ENCODE measurements at regions not wholly inside any gene's neighbourhood (a gene's known extent, or its start where the extent isn't known, plus 50 kb on each side); places are given as distances from the start of the nearest gene placed in this dataset.

DNA sequence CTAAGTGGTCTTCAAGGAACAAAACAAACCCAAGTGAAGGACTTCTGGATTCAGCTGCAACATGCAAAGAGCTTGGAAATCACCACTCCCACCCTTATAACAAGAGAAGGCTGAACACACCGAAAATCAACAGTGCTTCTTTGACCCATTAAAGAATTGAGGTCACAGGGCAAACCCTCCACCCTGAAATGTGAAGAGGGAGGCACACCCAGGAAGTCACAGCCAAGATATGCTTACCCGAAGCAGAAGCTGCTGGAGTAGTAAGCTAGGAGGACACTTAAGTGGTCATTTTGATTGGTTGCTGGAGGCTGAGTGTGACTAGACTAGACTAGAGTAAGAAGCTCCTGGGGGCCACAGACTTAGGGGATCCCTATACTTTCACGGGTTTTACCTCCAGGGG, 188.2 kb upstream of the SSTR4 start:
- Histone ChIP-seq H3K4me3 (ENCODE audit: low read depth in 1 of 3, low read length in 3 of 3) (no peak overlapping the region), H3K27ac (ENCODE audit: low read depth in 1 of 2, low read length in 2 of 2) (no peak overlapping the region), H3K9ac (ENCODE audit: low read depth in 1 of 2, low read length in 2 of 2) (no peak overlapping the region), H3K27me3 (ENCODE audit: control insufficient read depth in 4 of 4, insufficient read depth in 4 of 4, low read length in 3 of 4) (peaks cover 0 to 3% (median 0%) of the 10 kb centered on the region in 4 donors), H3K9me3 (ENCODE audit: control insufficient read depth in 4 of 4, low read length in 3 of 4) (no peaks in the 10 kb centered on the region), H3K4me1 (ENCODE audit: control insufficient read depth in 4 of 4, insufficient read depth in 4 of 4, low read length in 3 of 4) (no peaks in the 10 kb centered on the region), H3K36me3 (ENCODE audit: control insufficient read depth in 4 of 4, insufficient read depth in 3 of 4, low read depth in 1 of 4, low read length in 3 of 4) (no peaks in the 10 kb centered on the region)
- DNase-seq (ENCODE audit: low spot score) = no peak
- WGBS = 63% methylated on average over 3 of the region's 3 CpGs
- TF ChIP-seq TAF1 (conservative IDR thresholded peaks at IDR 0.05) (no peak), SP1 (IDR thresholded peaks at IDR 0.05) (no peak), GABPA (IDR thresholded peaks at IDR 0.05 in 1 of 2, conservative IDR thresholded peaks at IDR 0.05 in 1 of 2) (no peak)

DNA sequence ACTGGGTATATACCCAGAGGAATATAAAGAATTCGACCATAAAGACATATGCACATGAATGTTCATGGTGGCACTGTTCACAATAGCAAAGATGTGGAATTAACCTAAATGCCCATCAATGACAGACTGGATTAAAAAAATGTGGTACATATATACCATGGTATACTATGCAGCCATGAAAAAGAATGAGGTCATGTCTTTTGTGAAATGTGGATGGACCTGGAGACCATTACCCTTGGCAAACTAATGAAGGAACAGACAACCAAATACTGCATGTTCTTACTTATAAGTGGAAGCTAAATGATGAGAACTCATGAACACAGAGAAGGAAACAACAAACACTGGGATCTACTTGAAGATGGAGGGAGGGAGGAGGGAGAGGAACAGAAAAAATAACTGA, 186.7 kb upstream of the SSTR4 start:
- 74% methylated on average over 1 of the region's 1 CpG for WGBS
- H3K36me3 ChIP-seq (ENCODE audit: control insufficient read depth in 4 of 4, insufficient read depth in 3 of 4, low read depth in 1 of 4, low read length in 3 of 4) = no peaks in the 10 kb centered on the region
- no peaks in the 10 kb centered on the region for H3K9me3 ChIP-seq (ENCODE audit: control insufficient read depth in 4 of 4, low read length in 3 of 4)
- TF ChIP-seq, protein P1, sequence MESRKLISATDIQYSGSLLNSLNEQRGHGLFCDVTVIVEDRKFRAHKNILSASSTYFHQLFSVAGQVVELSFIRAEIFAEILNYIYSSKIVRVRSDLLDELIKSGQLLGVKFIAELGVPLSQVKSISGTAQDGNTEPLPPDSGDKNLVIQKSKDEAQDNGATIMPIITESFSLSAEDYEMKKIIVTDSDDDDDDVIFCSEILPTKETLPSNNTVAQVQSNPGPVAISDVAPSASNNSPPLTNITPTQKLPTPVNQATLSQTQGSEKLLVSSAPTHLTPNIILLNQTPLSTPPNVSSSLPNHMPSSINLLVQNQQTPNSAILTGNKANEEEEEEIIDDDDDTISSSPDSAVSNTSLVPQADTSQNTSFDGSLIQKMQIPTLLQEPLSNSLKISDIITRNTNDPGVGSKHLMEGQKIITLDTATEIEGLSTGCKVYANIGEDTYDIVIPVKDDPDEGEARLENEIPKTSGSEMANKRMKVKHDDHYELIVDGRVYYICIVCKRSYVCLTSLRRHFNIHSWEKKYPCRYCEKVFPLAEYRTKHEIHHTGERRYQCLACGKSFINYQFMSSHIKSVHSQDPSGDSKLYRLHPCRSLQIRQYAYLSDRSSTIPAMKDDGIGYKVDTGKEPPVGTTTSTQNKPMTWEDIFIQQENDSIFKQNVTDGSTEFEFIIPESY (IDR thresholded peaks at IDR 0.05) = no peak
- TF ChIP-seq, protein P2, sequence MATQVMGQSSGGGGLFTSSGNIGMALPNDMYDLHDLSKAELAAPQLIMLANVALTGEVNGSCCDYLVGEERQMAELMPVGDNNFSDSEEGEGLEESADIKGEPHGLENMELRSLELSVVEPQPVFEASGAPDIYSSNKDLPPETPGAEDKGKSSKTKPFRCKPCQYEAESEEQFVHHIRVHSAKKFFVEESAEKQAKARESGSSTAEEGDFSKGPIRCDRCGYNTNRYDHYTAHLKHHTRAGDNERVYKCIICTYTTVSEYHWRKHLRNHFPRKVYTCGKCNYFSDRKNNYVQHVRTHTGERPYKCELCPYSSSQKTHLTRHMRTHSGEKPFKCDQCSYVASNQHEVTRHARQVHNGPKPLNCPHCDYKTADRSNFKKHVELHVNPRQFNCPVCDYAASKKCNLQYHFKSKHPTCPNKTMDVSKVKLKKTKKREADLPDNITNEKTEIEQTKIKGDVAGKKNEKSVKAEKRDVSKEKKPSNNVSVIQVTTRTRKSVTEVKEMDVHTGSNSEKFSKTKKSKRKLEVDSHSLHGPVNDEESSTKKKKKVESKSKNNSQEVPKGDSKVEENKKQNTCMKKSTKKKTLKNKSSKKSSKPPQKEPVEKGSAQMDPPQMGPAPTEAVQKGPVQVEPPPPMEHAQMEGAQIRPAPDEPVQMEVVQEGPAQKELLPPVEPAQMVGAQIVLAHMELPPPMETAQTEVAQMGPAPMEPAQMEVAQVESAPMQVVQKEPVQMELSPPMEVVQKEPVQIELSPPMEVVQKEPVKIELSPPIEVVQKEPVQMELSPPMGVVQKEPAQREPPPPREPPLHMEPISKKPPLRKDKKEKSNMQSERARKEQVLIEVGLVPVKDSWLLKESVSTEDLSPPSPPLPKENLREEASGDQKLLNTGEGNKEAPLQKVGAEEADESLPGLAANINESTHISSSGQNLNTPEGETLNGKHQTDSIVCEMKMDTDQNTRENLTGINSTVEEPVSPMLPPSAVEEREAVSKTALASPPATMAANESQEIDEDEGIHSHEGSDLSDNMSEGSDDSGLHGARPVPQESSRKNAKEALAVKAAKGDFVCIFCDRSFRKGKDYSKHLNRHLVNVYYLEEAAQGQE (IDR thresholded peaks at IDR 0.05) = no peak
- TF ChIP-seq RXRA (IDR thresholded peaks at IDR 0.05) (no peak), TAF1 (conservative IDR thresholded peaks at IDR 0.05) (no peak), HNF4A (conservative IDR thresholded peaks at IDR 0.05) (no peak), FOXA1 (IDR thresholded peaks at IDR 0.05) (no peak), SP1 (IDR thresholded peaks at IDR 0.05) (no peak), NR2F2 (IDR thresholded peaks at IDR 0.05) (no peak), GABPA (IDR thresholded peaks at IDR 0.05 in 1 of 2, conservative IDR thresholded peaks at IDR 0.05 in 1 of 2) (no peak), RAD21 (IDR thresholded peaks at IDR 0.05) (no peak), JUND (IDR thresholded peaks at IDR 0.05) (no peak), YY1 (IDR thresholded peaks at IDR 0.05) (no peak), HNF4G (IDR thresholded peaks at IDR 0.05) (no peak), EGR1 (IDR thresholded peaks at IDR 0.05; ENCODE audit: low read depth in 2 of 2) (no peak), FOXA2 (IDR thresholded peaks at IDR 0.05) (no peak)
- TF ChIP-seq, protein P3, sequence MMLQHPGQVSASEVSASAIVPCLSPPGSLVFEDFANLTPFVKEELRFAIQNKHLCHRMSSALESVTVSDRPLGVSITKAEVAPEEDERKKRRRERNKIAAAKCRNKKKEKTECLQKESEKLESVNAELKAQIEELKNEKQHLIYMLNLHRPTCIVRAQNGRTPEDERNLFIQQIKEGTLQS (IDR thresholded peaks at IDR 0.05) = no peak
- TF ChIP-seq, protein P4, sequence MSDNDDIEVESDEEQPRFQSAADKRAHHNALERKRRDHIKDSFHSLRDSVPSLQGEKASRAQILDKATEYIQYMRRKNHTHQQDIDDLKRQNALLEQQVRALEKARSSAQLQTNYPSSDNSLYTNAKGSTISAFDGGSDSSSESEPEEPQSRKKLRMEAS (IDR thresholded peaks at IDR 0.05) = no peak
- TF ChIP-seq, protein P5, sequence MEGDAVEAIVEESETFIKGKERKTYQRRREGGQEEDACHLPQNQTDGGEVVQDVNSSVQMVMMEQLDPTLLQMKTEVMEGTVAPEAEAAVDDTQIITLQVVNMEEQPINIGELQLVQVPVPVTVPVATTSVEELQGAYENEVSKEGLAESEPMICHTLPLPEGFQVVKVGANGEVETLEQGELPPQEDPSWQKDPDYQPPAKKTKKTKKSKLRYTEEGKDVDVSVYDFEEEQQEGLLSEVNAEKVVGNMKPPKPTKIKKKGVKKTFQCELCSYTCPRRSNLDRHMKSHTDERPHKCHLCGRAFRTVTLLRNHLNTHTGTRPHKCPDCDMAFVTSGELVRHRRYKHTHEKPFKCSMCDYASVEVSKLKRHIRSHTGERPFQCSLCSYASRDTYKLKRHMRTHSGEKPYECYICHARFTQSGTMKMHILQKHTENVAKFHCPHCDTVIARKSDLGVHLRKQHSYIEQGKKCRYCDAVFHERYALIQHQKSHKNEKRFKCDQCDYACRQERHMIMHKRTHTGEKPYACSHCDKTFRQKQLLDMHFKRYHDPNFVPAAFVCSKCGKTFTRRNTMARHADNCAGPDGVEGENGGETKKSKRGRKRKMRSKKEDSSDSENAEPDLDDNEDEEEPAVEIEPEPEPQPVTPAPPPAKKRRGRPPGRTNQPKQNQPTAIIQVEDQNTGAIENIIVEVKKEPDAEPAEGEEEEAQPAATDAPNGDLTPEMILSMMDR (IDR thresholded peaks at IDR 0.05; ENCODE audit: low read depth, low read length, missing input control) = no peak
- no peak overlapping the region for H3K4me3 ChIP-seq (ENCODE audit: low read depth in 1 of 3, low read length in 3 of 3)
- no peak for DNase-seq (ENCODE audit: low spot score)
- H3K9ac ChIP-seq (ENCODE audit: low read depth in 1 of 2, low read length in 2 of 2) = no peak overlapping the region
- H3K27me3 ChIP-seq (ENCODE audit: control insufficient read depth in 4 of 4, insufficient read depth in 4 of 4, low read length in 3 of 4) = no peaks in the 10 kb centered on the region
- no peak overlapping the region for H3K27ac ChIP-seq (ENCODE audit: low read depth in 1 of 2, low read length in 2 of 2)
- H3K4me1 ChIP-seq (ENCODE audit: control insufficient read depth in 4 of 4, insufficient read depth in 4 of 4, low read length in 3 of 4) = no peaks in the 10 kb centered on the region
